Ascending aorta (tissue), 2 donors: ENCODE measurements at regions not wholly inside any gene's neighbourhood (a gene's known extent, or its start where the extent isn't known, plus 50 kb on each side); places are given as distances from the start of the nearest gene placed in this dataset.

Experiments
- DNase-seq, 2 donors: peaks; one replicate each; pipeline ENCODE4 v3.0.0-alpha.2; 2019; ENCODE audit warnings: low spot score in 2 of 2
- H3K27ac ChIP-seq, 2 donors: fragments of 200-600 bp; sonication (generic); one replicate each; pipeline ENCODE4 v1.5.1; 2016 to 2017; ENCODE audit warnings: mild to moderate bottlenecking in 1 of 2
- H3K27me3 ChIP-seq: fragments of 200-600 bp; sonication (generic); one replicate; pipeline ENCODE4 v1.5.1; 2017
- H3K36me3 ChIP-seq, 2 donors: fragments of 200-600 bp; sonication (generic); one replicate each; pipeline ENCODE4 v1.5.1; 2016
- H3K4me1 ChIP-seq, 2 donors: fragments of 200-600 bp; sonication (generic); one replicate each; pipeline ENCODE4 v1.5.1; 2016 to 2017; ENCODE audit warnings: mild to moderate bottlenecking in 1 of 2
- H3K4me3 ChIP-seq, 2 donors: fragments of 200-600 bp; sonication (generic); one replicate each; pipeline ENCODE4 v1.5.1; 2016 to 2017; ENCODE audit warnings: mild to moderate bottlenecking in 1 of 2
- H3K9me3 ChIP-seq, 2 donors: fragments of 200-600 bp; sonication (generic); one replicate each; pipeline ENCODE4 v1.5.1; 2016
- CTCF ChIP-seq, 3 experiments: fragments of 200-600 bp in 2 of 3; fragments of 450-650 bp in 1 of 3; sonication (generic) in 2 of 3; IDR thresholded peaks; one replicate each; pipeline ENCODE4 v1.5.1; 2016 to 2019; ENCODE audit warnings: antibody characterized with exemption in 3 of 3, mild to moderate bottlenecking in 1 of 3, moderate library complexity in 1 of 3
- intact Hi-C: fragments of 100-400 bp; cut with DNase I; formaldehyde crosslinking; loops from one replicate; pipeline ENCODE4 v1.15.1; 2023

DNA sequence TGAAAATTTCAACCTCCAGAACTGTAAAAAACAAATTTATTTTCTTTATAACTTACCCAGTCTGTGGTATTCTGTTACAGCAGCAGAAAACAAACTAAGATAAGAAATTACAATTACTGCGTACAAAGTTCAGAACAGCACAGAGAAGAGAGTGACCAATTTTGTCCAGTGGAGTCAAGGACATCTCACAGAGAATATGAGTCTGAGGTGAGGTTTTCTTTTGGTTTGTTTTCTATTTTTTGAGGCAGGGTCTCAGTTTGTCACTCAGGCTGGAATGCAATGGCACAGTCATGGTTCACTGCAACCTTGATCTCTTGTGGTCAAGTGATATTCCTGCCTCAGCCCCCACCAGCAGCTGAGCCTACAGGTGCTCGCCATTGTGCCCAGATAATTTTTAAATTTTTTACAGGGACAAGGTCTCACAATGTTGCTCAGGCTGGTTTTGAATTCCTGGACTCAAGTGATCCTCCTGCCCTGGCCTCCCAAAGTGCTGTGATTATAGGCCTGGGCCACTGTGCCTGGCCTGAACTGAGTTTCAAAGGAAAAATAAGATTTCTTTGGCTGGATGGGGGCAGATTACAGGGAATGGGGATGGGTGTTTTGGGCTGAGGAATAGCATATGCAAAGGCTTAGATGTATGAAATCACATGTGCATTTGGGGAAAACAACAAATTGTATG, 201.1 kb upstream of the USP24 start:
- Histone ChIP-seq H3K27ac (no peak overlapping the region), H3K36me3 (no peaks in the 10 kb centered on the region), H3K4me1 (no peaks in the 10 kb centered on the region), H3K27me3 (no peaks in the 10 kb centered on the region), H3K4me3 (no peak overlapping the region), H3K9me3 (no peaks in the 10 kb centered on the region)
- DNase-seq = no peak
- no peak for TF ChIP-seq CTCF (IDR thresholded peaks at IDR 0.05)
- intact Hi-C loops = no loop called here

DNA sequence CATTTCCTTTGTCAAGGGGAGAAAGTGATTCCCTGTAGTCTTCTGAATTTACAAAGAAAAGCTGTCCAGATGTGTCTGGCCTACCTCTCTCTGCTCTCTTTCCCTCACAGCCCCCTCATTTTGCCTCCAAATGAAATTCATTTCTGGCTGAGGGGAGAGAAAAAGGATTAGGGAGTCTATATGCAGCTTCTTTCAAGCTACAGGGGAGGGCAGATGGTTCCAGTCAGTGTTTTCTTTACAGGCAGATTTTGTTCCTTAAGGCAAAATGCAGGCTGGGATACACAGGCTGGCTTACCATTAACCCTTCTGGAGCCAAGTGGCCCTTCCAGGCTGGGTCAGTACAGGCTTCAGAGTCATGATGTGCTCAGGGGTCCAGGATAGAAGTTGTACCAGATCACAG, 198.1 kb upstream of the USP24 start:
- H3K9me3 ChIP-seq = no peaks in the 10 kb centered on the region
- no peak for TF ChIP-seq CTCF (IDR thresholded peaks at IDR 0.05)
- no peaks in the 10 kb centered on the region for H3K36me3 ChIP-seq
- intact Hi-C loops = no loop called here
- no peaks in the 10 kb centered on the region for H3K27me3 ChIP-seq
- H3K4me1 ChIP-seq = no peaks in the 10 kb centered on the region
- no peak overlapping the region for H3K4me3 ChIP-seq
- H3K27ac ChIP-seq = no peak overlapping the region
- no peak for DNase-seq

GRCh38 chr1:55412060-55412459, 196.9 kb upstream of the USP24 start:
- H3K9me3 ChIP-seq = no peaks in the 10 kb centered on the region
- no peak overlapping the region for H3K27ac ChIP-seq
- H3K4me3 ChIP-seq = no peak overlapping the region
- H3K27me3 ChIP-seq = no peaks in the 10 kb centered on the region
- H3K4me1 ChIP-seq = no peaks in the 10 kb centered on the region
- H3K36me3 ChIP-seq = no peaks in the 10 kb centered on the region
- no peak for TF ChIP-seq CTCF (IDR thresholded peaks at IDR 0.05)
- DNase-seq = no peak
- intact Hi-C loops = no loop called here

DNA sequence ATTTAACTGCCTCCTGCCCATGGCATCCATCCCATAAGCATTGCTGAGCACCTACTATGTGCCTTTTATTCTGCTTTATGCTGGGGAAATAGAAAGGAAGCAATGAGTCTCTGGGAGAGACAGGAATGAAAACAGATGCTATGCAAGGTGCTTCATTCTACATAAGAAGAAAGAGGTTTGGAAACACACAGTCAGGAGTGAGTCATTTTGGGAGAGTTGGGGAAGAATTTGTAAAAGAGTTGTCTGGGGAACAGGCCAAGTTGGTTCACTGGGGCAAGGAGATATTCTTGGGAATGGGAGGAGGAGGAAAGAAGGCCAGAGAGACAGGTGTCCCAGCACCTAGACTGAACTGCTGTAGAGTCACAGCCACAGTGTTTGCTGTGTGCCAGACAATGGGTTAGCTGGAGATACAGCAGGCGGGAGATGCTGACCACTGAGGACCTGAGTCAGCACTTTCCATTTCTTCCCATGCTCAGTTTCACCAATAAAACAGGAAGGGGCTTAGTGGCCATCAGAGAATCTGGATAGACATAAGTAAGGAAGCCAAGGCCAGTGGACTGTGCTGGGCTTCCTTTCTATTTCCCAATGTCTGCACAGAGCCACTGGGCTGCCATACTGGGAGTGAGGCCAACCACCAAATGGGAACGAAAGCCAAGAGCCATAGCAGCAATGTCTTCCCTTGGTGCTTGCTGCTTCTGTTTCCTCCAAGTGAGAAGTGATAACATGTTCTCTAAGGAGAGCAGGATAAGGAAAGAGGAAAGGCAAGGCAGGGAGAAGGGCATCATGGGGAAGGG, 187.7 kb upstream of the USP24 start:
- DNase-seq = no peak
- TF ChIP-seq CTCF (IDR thresholded peaks at IDR 0.05) = no peak
- Histone ChIP-seq H3K27me3 (no peaks in the 10 kb centered on the region), H3K27ac (no peak overlapping the region), H3K36me3 (no peaks in the 10 kb centered on the region), H3K4me3 (no peak overlapping the region), H3K9me3 (no peaks in the 10 kb centered on the region), H3K4me1 (no peaks in the 10 kb centered on the region)
- intact Hi-C loops = no loop called here

DNA sequence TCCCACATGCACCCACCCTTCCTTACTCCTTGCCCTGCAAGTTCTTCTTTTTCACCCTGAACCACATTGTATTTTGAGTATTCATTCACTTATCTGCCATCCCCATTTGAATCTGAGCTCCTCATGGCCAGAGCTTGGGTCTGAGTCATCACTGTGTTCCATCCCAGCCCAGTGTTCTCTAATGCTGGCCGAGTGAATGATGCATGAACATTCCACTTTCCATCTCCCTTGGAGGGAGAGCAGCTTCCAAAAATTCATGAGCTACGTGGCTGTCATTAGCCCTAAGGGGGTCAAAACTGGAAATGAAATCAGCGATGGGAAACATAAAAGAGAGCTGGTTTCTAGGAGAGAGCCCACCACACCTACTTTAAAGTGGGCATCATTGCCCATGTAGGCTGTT, 187.0 kb upstream of the USP24 start:
- intact Hi-C loops = no loop called here
- no peaks in the 10 kb centered on the region for H3K9me3 ChIP-seq
- H3K4me3 ChIP-seq = no peak overlapping the region
- no peaks in the 10 kb centered on the region for H3K36me3 ChIP-seq
- no peaks in the 10 kb centered on the region for H3K27me3 ChIP-seq
- no peak for TF ChIP-seq CTCF (IDR thresholded peaks at IDR 0.05)
- no peak for DNase-seq
- H3K4me1 ChIP-seq = no peaks in the 10 kb centered on the region
- no peak overlapping the region for H3K27ac ChIP-seq
